Adipocyte (in vitro differentiated cells): ENCODE measurements at regions not wholly inside any gene's neighbourhood (a gene's known extent, or its start where the extent isn't known, plus 50 kb on each side); places are given as distances from the start of the nearest gene placed in this dataset.

Experiments
- DNase-seq: peaks from one replicate; pipeline ENCODE4 v3.0.0-alpha.2; 2015; ENCODE audit warnings: low read depth
- H3K27me3 ChIP-seq: replicated peaks from 2 replicates; pipeline ENCODE4 v1.7.0; 2013; ENCODE audit warnings: mild to moderate bottlenecking, low read length, moderate library complexity; ENCODE audit not compliant: control insufficient read depth, insufficient read depth
- H3K36me3 ChIP-seq: 2 replicates; pipeline ENCODE4 v1.7.0; 2013; ENCODE audit warnings: low read length, mild to moderate bottlenecking, moderate library complexity; ENCODE audit not compliant: control insufficient read depth, insufficient read depth, severe bottlenecking
- H3K4me1 ChIP-seq: 2 replicates; pipeline ENCODE4 v1.7.0; 2013; ENCODE audit warnings: mild to moderate bottlenecking, low read length, moderate library complexity; ENCODE audit not compliant: control insufficient read depth, insufficient read depth
- H3K4me3 ChIP-seq: 2 replicates; pipeline ENCODE4 v1.7.0; 2013; ENCODE audit warnings: mild to moderate bottlenecking, low read length, moderate library complexity
- H3K9ac ChIP-seq: 2 replicates; pipeline ENCODE4 v1.7.0; 2013; ENCODE audit warnings: mild to moderate bottlenecking, low read length, moderate library complexity
- H3K9me3 ChIP-seq: 2 replicates; pipeline ENCODE4 v1.7.0; 2013; ENCODE audit warnings: mild to moderate bottlenecking, low read length, moderate library complexity; ENCODE audit not compliant: control insufficient read depth

DNA sequence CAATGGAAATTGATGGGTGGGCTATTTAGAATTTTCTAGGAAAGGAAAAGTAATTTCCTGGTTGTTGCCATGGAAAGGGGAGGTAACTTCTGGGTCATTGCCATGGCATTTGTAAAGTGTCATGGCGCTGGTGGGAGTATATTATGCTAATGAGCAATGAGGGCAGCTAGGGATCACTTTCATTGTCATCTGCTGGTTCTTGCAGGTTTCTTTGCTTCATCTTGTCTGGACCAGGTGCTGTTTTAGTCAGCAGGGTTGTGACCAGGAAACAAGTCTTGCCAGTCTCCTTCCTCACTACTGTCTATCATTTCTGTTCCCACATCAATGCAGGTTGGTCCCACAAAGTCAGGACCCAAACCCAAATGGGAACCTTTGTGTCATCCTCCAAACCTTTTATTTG lies 237.6 kb upstream of the C11orf87 start:
- no peak for DNase-seq
- Histone ChIP-seq H3K27me3 (no peaks in the 10 kb centered on the region), H3K9me3 (no peaks in the 10 kb centered on the region), H3K4me1 (no peaks in the 10 kb centered on the region), H3K4me3 (no peak overlapping the region), H3K36me3 (no peaks in the 10 kb centered on the region), H3K9ac (no peak overlapping the region)

GRCh38 chr11:109192864-109193263 lies 229.1 kb upstream of the C11orf87 start:
- Histone ChIP-seq H3K9ac (no peak overlapping the region), H3K4me1 (no peaks in the 10 kb centered on the region), H3K36me3 (no peaks in the 10 kb centered on the region), H3K9me3 (no peaks in the 10 kb centered on the region), H3K4me3 (no peak overlapping the region), H3K27me3 (no peaks in the 10 kb centered on the region)
- DNase-seq = no peak

GRCh38 chr11:109193880-109194279 lies 228.1 kb upstream of the C11orf87 start:
- Histone ChIP-seq H3K4me3 (no peak overlapping the region), H3K9ac (no peak overlapping the region), H3K36me3 (no peaks in the 10 kb centered on the region), H3K27me3 (no peaks in the 10 kb centered on the region), H3K4me1 (no peaks in the 10 kb centered on the region), H3K9me3 (no peaks in the 10 kb centered on the region)
- no peak for DNase-seq

GRCh38 chr11:109196016-109196415 lies 226.0 kb upstream of the C11orf87 start:
- Histone ChIP-seq H3K9ac (no peak overlapping the region), H3K36me3 (no peaks in the 10 kb centered on the region), H3K9me3 (no peaks in the 10 kb centered on the region), H3K4me3 (no peak overlapping the region), H3K4me1 (no peaks in the 10 kb centered on the region), H3K27me3 (no peaks in the 10 kb centered on the region)
- DNase-seq = no peak

GRCh38 chr11:109197656-109198055 lies 224.3 kb upstream of the C11orf87 start:
- no peaks in the 10 kb centered on the region for H3K36me3 ChIP-seq
- peak; percentile 12 for DNase-seq
- H3K9me3 ChIP-seq = no peaks in the 10 kb centered on the region
- H3K9ac ChIP-seq = no peak overlapping the region
- no peaks in the 10 kb centered on the region for H3K27me3 ChIP-seq
- no peaks in the 10 kb centered on the region for H3K4me1 ChIP-seq
- no peak overlapping the region for H3K4me3 ChIP-seq

DNA sequence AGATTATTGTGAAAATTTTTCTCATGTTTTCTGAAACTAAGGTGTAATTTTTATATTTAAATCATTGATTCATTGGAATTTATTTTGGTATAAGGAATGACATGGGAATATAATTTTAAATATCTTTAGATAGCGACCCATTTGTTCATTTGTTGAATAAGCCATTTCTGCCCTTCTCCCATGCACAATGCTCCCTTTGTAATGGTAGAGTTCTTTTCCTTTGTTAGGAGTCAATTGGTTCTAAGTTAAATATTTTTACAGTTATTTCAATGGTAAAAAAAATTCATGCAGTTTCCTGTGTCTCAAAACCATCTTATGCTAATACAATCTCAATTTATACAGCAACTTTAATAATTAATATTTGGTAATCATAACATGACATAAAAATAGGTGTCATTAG lies 218.8 kb upstream of the C11orf87 start:
- no peak for DNase-seq
- no peak overlapping the region for H3K4me3 ChIP-seq
- H3K36me3 ChIP-seq = no peaks in the 10 kb centered on the region
- no peaks in the 10 kb centered on the region for H3K9me3 ChIP-seq
- H3K9ac ChIP-seq = no peak overlapping the region
- H3K27me3 ChIP-seq = no peaks in the 10 kb centered on the region
- no peaks in the 10 kb centered on the region for H3K4me1 ChIP-seq

- Histone ChIP-seq H3K4me3 (no peak overlapping the region), H3K4me1 (no peaks in the 10 kb centered on the region), H3K9ac (no peak overlapping the region), H3K9me3 (no peaks in the 10 kb centered on the region), H3K27me3 (no peaks in the 10 kb centered on the region), H3K36me3 (no peaks in the 10 kb centered on the region)
- no peak for DNase-seq
Measured at GRCh38 chr11:109205312-109205711, 216.7 kb upstream of the C11orf87 start.

DNA sequence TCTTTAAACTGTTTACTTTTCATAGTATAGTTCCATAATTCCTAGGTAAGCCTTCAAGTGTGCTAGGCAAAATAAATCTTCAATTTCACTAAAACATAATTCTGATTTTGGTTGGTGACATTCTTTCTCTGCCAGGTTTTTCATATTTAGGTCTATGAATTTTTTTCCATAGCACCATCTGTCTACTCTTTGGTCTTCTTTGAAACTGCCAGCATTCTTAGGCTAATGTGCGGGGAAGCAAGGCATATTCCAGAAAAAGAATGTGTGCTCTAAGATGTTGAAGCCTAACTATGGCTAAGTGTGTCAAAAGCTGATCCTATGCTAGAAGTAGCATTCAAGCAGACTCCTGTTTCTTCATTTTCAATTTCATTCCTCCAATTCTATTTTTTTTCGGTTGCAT lies 213.9 kb upstream of the C11orf87 start:
- no peaks in the 10 kb centered on the region for H3K27me3 ChIP-seq
- no peaks in the 10 kb centered on the region for H3K4me1 ChIP-seq
- H3K4me3 ChIP-seq = no peak overlapping the region
- H3K36me3 ChIP-seq = no peaks in the 10 kb centered on the region
- no peak overlapping the region for H3K9ac ChIP-seq
- DNase-seq = no peak
- peaks cover 6% of the 10 kb centered on the region for H3K9me3 ChIP-seq

GRCh38 chr11:109209572-109209971 lies 212.4 kb upstream of the C11orf87 start:
- H3K27me3 ChIP-seq = no peaks in the 10 kb centered on the region
- no peak overlapping the region for H3K9ac ChIP-seq
- no peaks in the 10 kb centered on the region for H3K36me3 ChIP-seq
- no peaks in the 10 kb centered on the region for H3K4me1 ChIP-seq
- no peak for DNase-seq
- H3K4me3 ChIP-seq = no peak overlapping the region
- peaks cover 6% of the 10 kb centered on the region for H3K9me3 ChIP-seq

- Histone ChIP-seq H3K36me3 (no peaks in the 10 kb centered on the region), H3K27me3 (no peaks in the 10 kb centered on the region), H3K9me3 (no peaks in the 10 kb centered on the region), H3K4me3 (no peak overlapping the region), H3K9ac (no peak overlapping the region), H3K4me1 (no peaks in the 10 kb centered on the region)
- no peak for DNase-seq
Measured at GRCh38 chr11:109221190-109221589, 200.8 kb upstream of the C11orf87 start.

- peaks cover 2% of the 10 kb centered on the region for H3K9me3 ChIP-seq
- no peaks in the 10 kb centered on the region for H3K4me1 ChIP-seq
- H3K9ac ChIP-seq = no peak overlapping the region
- H3K4me3 ChIP-seq = no peak overlapping the region
- H3K27me3 ChIP-seq = no peaks in the 10 kb centered on the region
- no peaks in the 10 kb centered on the region for H3K36me3 ChIP-seq
- DNase-seq = no peak
Measured at GRCh38 chr11:109222761-109223160, 199.2 kb upstream of the C11orf87 start.

DNA sequence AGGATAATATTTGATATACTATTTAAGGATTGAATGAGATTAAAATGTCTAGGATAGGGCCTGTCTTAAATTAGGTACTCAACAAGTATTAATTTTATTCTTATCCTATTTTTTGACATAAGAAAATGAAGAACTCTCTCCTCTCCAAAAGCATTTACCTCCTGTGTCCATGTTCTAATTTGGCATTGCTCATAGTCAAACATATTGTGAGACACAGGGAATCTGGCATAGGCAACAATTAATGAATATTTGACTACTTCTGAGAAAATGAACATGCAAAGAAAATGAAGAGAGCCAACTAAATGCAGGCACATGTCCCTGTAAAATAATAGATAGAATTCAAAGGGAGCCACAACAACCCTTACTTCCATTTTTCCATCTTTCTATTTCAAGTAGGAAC lies 198.5 kb upstream of the C11orf87 start:
- no peak overlapping the region for H3K4me3 ChIP-seq
- H3K9ac ChIP-seq = no peak overlapping the region
- H3K4me1 ChIP-seq = no peaks in the 10 kb centered on the region
- no peaks in the 10 kb centered on the region for H3K27me3 ChIP-seq
- no peaks in the 10 kb centered on the region for H3K36me3 ChIP-seq
- DNase-seq = no peak
- H3K9me3 ChIP-seq = peaks cover 2% of the 10 kb centered on the region
